ENCODE measurements at regions not wholly inside any gene's neighbourhood (a gene's known extent, or its start where the extent isn't known, plus 50 kb on each side); places are given as distances from the start of the nearest gene placed in this dataset.

DNA sequence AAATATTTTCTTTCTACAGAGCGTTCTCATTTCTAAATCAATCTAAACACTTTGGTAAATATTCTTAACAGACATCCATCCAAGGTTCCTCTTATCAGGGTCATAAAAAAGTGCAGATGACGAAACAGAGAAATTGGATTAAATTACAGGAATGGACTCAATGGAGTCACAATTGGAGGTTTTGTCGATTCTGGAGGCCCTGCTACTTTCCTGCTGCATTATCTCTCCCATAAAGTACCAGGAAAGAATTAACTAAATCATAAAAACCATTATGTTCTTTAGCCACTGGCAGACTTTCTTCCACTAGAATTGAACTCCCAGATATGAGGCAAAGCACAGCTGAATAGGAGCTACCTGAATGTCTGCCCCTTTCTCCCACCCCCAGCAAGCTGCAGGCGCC lies 610.6 kb downstream of the HDGFL1 start:
- no peak for TF ChIP-seq EZH2 (IDR thresholded peaks at IDR 0.05; ENCODE audit: borderline replicate concordance, low read depth, low read length, severe bottlenecking)
- TF ChIP-seq, protein P1, sequence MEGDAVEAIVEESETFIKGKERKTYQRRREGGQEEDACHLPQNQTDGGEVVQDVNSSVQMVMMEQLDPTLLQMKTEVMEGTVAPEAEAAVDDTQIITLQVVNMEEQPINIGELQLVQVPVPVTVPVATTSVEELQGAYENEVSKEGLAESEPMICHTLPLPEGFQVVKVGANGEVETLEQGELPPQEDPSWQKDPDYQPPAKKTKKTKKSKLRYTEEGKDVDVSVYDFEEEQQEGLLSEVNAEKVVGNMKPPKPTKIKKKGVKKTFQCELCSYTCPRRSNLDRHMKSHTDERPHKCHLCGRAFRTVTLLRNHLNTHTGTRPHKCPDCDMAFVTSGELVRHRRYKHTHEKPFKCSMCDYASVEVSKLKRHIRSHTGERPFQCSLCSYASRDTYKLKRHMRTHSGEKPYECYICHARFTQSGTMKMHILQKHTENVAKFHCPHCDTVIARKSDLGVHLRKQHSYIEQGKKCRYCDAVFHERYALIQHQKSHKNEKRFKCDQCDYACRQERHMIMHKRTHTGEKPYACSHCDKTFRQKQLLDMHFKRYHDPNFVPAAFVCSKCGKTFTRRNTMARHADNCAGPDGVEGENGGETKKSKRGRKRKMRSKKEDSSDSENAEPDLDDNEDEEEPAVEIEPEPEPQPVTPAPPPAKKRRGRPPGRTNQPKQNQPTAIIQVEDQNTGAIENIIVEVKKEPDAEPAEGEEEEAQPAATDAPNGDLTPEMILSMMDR (IDR thresholded peaks at IDR 0.05; ENCODE audit: borderline replicate concordance, extremely low read depth, low read length, poor library complexity, severe bottlenecking) = no peak
- DNase-seq = no peak

GRCh38 chr6:23180504-23181293 lies 611.3 kb downstream of the HDGFL1 start:
- H4K20me1 ChIP-seq (ENCODE audit: insufficient read depth, low read length) = no peaks in the 10 kb centered on the region
- no peaks in the 10 kb centered on the region for H3K27me3 ChIP-seq (ENCODE audit: insufficient read depth, low read length, poor library complexity)
- H3K36me3 ChIP-seq (ENCODE audit: insufficient read depth, low read length) = no peaks in the 10 kb centered on the region
- TF ChIP-seq, protein P1 (IDR thresholded peaks at IDR 0.05; ENCODE audit: borderline replicate concordance, extremely low read depth, low read length, poor library complexity, severe bottlenecking) = no peak
- TF ChIP-seq EZH2 (IDR thresholded peaks at IDR 0.05; ENCODE audit: borderline replicate concordance, low read depth, low read length, severe bottlenecking) = no peak
- no peak overlapping the region for H3K4me2 ChIP-seq (ENCODE audit: insufficient read depth, low read length)
- DNase-seq (no peak), ATAC-seq (ENCODE audit: insufficient read depth, low read depth) (no peak)
- no peaks in the 10 kb centered on the region for H3K4me1 ChIP-seq (ENCODE audit: insufficient read depth, low read length)
- H3K4me3 ChIP-seq (ENCODE audit: low read depth in 1 of 2, low read length in 2 of 2) = no peak overlapping the region
- no peak overlapping the region for H3K9ac ChIP-seq (ENCODE audit: low read depth, low read length)
- H3K9me3 ChIP-seq (ENCODE audit: insufficient read depth, low read length, severe bottlenecking) = no peaks in the 10 kb centered on the region
- no peaks in the 10 kb centered on the region for H3K79me2 ChIP-seq (ENCODE audit: insufficient read depth, low read length)
- no peak overlapping the region for H2AFZ ChIP-seq (ENCODE audit: low read depth, low read length)
- H3K27ac ChIP-seq (ENCODE audit: low read length) = no peak overlapping the region

More for the DNA sequence above, 610.6 kb downstream of the HDGFL1 start:
- Histone ChIP-seq H3K36me3 (ENCODE audit: insufficient read depth, low read length) (no peaks in the 10 kb centered on the region), H3K4me3 (ENCODE audit: low read depth in 1 of 2, low read length in 2 of 2) (no peak overlapping the region), H3K4me1 (ENCODE audit: insufficient read depth, low read length) (no peaks in the 10 kb centered on the region), H2AFZ (ENCODE audit: low read depth, low read length) (no peak overlapping the region), H3K27me3 (ENCODE audit: insufficient read depth, low read length, poor library complexity) (no peaks in the 10 kb centered on the region), H3K4me2 (ENCODE audit: insufficient read depth, low read length) (no peak overlapping the region), H3K27ac (ENCODE audit: low read length) (no peak overlapping the region), H3K9ac (ENCODE audit: low read depth, low read length) (no peak overlapping the region), H3K79me2 (ENCODE audit: insufficient read depth, low read length) (no peaks in the 10 kb centered on the region), H3K9me3 (ENCODE audit: insufficient read depth, low read length, severe bottlenecking) (no peaks in the 10 kb centered on the region), H4K20me1 (ENCODE audit: insufficient read depth, low read length) (no peaks in the 10 kb centered on the region)
- ATAC-seq (ENCODE audit: insufficient read depth, low read depth) = no peak

- Histone ChIP-seq H3K4me3 (ENCODE audit: low read depth in 1 of 2, low read length in 2 of 2) (no peak overlapping the region), H3K4me2 (ENCODE audit: insufficient read depth, low read length) (no peak overlapping the region), H3K27ac (ENCODE audit: low read length) (no peak overlapping the region), H3K4me1 (ENCODE audit: insufficient read depth, low read length) (no peaks in the 10 kb centered on the region), H3K27me3 (ENCODE audit: insufficient read depth, low read length, poor library complexity) (no peaks in the 10 kb centered on the region), H3K36me3 (ENCODE audit: insufficient read depth, low read length) (no peaks in the 10 kb centered on the region), H3K9ac (ENCODE audit: low read depth, low read length) (no peak overlapping the region), H3K79me2 (ENCODE audit: insufficient read depth, low read length) (no peaks in the 10 kb centered on the region), H2AFZ (ENCODE audit: low read depth, low read length) (no peak overlapping the region), H3K9me3 (ENCODE audit: insufficient read depth, low read length, severe bottlenecking) (no peaks in the 10 kb centered on the region), H4K20me1 (ENCODE audit: insufficient read depth, low read length) (no peaks in the 10 kb centered on the region)
- no peak for ATAC-seq (ENCODE audit: insufficient read depth, low read depth)
- TF ChIP-seq EZH2 (IDR thresholded peaks at IDR 0.05; ENCODE audit: borderline replicate concordance, low read depth, low read length, severe bottlenecking) = no peak
- no peak for DNase-seq
Measured at GRCh38 chr6:23181356-23182110, 612.2 kb downstream of the HDGFL1 start.

DNA sequence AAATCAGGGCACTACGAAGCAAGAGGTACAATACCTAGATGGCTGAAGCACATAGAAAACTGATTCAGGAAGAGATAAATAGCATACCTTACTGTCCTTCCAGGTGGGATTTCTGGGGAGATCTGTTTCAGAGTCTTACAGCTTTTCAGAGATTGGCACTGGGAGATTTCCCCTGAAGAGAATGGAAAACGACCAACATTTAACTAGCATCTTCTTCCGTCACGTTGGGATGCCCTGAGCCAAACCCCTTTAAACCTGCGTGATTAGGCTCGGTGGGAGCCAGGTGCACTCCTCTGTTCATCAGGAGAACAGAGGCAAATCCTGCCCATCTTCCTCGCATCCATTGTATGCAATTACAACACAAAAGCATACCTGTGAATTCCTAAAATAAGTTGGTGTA lies 614.5 kb downstream of the HDGFL1 start:
- no peak for ATAC-seq (ENCODE audit: insufficient read depth, low read depth)
- TF ChIP-seq, protein P1 (IDR thresholded peaks at IDR 0.05; ENCODE audit: borderline replicate concordance, extremely low read depth, low read length, poor library complexity, severe bottlenecking) = no peak
- no peak for TF ChIP-seq EZH2 (IDR thresholded peaks at IDR 0.05; ENCODE audit: borderline replicate concordance, low read depth, low read length, severe bottlenecking)
- DNase-seq = no peak

More for the DNA sequence above, 614.5 kb downstream of the HDGFL1 start:
- Histone ChIP-seq H3K36me3 (ENCODE audit: insufficient read depth, low read length) (no peaks in the 10 kb centered on the region), H3K4me1 (ENCODE audit: insufficient read depth, low read length) (no peaks in the 10 kb centered on the region), H3K4me3 (ENCODE audit: low read depth in 1 of 2, low read length in 2 of 2) (no peak overlapping the region), H3K9me3 (ENCODE audit: insufficient read depth, low read length, severe bottlenecking) (no peaks in the 10 kb centered on the region), H4K20me1 (ENCODE audit: insufficient read depth, low read length) (no peaks in the 10 kb centered on the region), H3K9ac (ENCODE audit: low read depth, low read length) (no peak overlapping the region), H3K27ac (ENCODE audit: low read length) (no peak overlapping the region), H3K79me2 (ENCODE audit: insufficient read depth, low read length) (no peaks in the 10 kb centered on the region), H3K27me3 (ENCODE audit: insufficient read depth, low read length, poor library complexity) (no peaks in the 10 kb centered on the region), H3K4me2 (ENCODE audit: insufficient read depth, low read length) (no peak overlapping the region), H2AFZ (ENCODE audit: low read depth, low read length) (no peak overlapping the region)

Data from DND-41 (cell line).